HFF-Myc (cell line): ENCODE measurements at regions not wholly inside any gene's neighbourhood (a gene's known extent, or its start where the extent isn't known, plus 50 kb on each side); places are given as distances from the start of the nearest gene placed in this dataset.
A peak's percentile ranks its signal among the peaks of the same experiment; 100 is the strongest.
"Not testable (repeated sequence)": the region's sequence is repeated elsewhere in the genome, so short reads cannot be mapped to it uniquely, and the experiment has no call there.

Experiments used
- DNase-seq: peaks from one replicate; pipeline ENCODE4 v3.0.0-alpha.2; 2011; ENCODE audit warnings: low read depth; ENCODE audit errors: extremely low read depth
- H3K4me3 ChIP-seq: replicated peaks from 2 replicates; pipeline ENCODE4 v1.5.1; 2011; ENCODE audit warnings: low read depth, mild to moderate bottlenecking, control low read depth, low read length
- CTCF ChIP-seq: IDR thresholded peaks from 2 replicates; pipeline ENCODE4 v1.5.1; 2012; ENCODE audit warnings: mild to moderate bottlenecking, low read depth, low read length, control low read depth; ENCODE audit errors: missing control alignments

GRCh38 chr4:114249976-114250375 is 270.5 kb upstream of the ARSJ start:
- DNase-seq: no peak
- TF ChIP-seq CTCF: no peak
- no peak overlapping the region for H3K4me3 ChIP-seq

- H3K4me3 ChIP-seq: no peak overlapping the region
- TF ChIP-seq CTCF: no peak
- no peak for DNase-seq
These were observed 271.0 kb upstream of the ARSJ start for GRCh38 chr4:114250439-114250891.

- H3K4me3 ChIP-seq: no peak overlapping the region
- no peak for TF ChIP-seq CTCF
- no peak for DNase-seq
These were observed 271.6 kb upstream of the ARSJ start for GRCh38 chr4:114251020-114251419.

GRCh38 chr4:114252499-114252898 is 273.1 kb upstream of the ARSJ start:
- no peak for TF ChIP-seq CTCF
- H3K4me3 ChIP-seq: no peak overlapping the region

GRCh38 chr4:114257501-114257900 is 278.1 kb upstream of the ARSJ start:
- TF ChIP-seq CTCF: no peak
- DNase-seq: no peak
- no peak overlapping the region for H3K4me3 ChIP-seq

More at GRCh38 chr4:114252499-114252898, 273.1 kb upstream of the ARSJ start:
- DNase-seq: no peak

- not testable (repeated sequence) for H3K4me3 ChIP-seq, DNase-seq
These were observed 283.0 kb upstream of the ARSJ start for GRCh38 chr4:114262421-114262820.

GRCh38 chr4:114263233-114263632 is 283.8 kb upstream of the ARSJ start:
- no peak overlapping the region for H3K4me3 ChIP-seq
- peak; percentile 3 for DNase-seq
- no peak for TF ChIP-seq CTCF

GRCh38 chr4:114264452-114264851 is 285.0 kb upstream of the ARSJ start:
- no peak for TF ChIP-seq CTCF
- no peak for DNase-seq
- no peak overlapping the region for H3K4me3 ChIP-seq
